ENCODE measurements at regions not wholly inside any gene's neighbourhood (a gene's known extent, or its start where the extent isn't known, plus 50 kb on each side); places are given as distances from the start of the nearest gene placed in this dataset.

GRCh38 chr6:133621751-133622150 lies 267.2 kb upstream of the TCF21 start:
- Histone ChIP-seq H3K14ac (ENCODE audit: insufficient read length) (no peak overlapping the region), H2BK12ac (ENCODE audit: low read depth, low read length) (no peak overlapping the region), H3K18ac (ENCODE audit: extremely low read depth, low read length) (no peak overlapping the region), H3K79me1 (ENCODE audit: low read depth, low read length) (no peaks in the 10 kb centered on the region), H2BK20ac (ENCODE audit: low read length) (no peak overlapping the region), H2AFZ (ENCODE audit: low read length) (no peak overlapping the region), H4K5ac (ENCODE audit: insufficient read length, low read depth, low read length) (no peak overlapping the region), H2BK120ac (replicated peaks; ENCODE audit: low read depth, low read length) (no peak overlapping the region), H3K23ac (ENCODE audit: insufficient read length) (no peak overlapping the region), H3K27ac (ENCODE audit: low read depth, low read length) (no peak overlapping the region), H3K9ac (replicated peaks in 1 of 4; ENCODE audit: extremely low read depth in 1 of 4, low read depth in 3 of 4, low read length in 3 of 4) (no peak overlapping the region), H3K79me2 (ENCODE audit: control insufficient read depth in 1 of 2, insufficient read depth in 2 of 2, low read length in 2 of 2) (no peaks in the 10 kb centered on the region), H2AK5ac (ENCODE audit: low read depth, low read length) (no peak overlapping the region), H4K91ac (replicated peaks; ENCODE audit: insufficient read length, low read length) (no peak overlapping the region), H2BK5ac (ENCODE audit: low read depth, low read length) (no peak overlapping the region), H2BK15ac (ENCODE audit: low read length) (no peak overlapping the region), H4K20me1 (replicated peaks in 1 of 2; ENCODE audit: control insufficient read depth in 1 of 2, insufficient read depth in 2 of 2, low read length in 2 of 2) (no peaks in the 10 kb centered on the region), H3K56ac (replicated peaks; ENCODE audit: insufficient read length, low read depth, low read length) (no peak overlapping the region), H3K23me2 (ENCODE audit: low read depth, low read length) (no peaks in the 10 kb centered on the region), H3K4me1 (replicated peaks in 1 of 4; ENCODE audit: control insufficient read depth in 3 of 4, insufficient read depth in 4 of 4, low read length in 3 of 4) (no peaks in the 10 kb centered on the region), H4K8ac (ENCODE audit: extremely low read depth, insufficient read depth, low read length) (no peak overlapping the region), H3K4ac (replicated peaks; ENCODE audit: insufficient read length, low read depth, low read length) (no peak overlapping the region), H3K27me3 (replicated peaks in 1 of 4; ENCODE audit: control insufficient read depth in 3 of 4, extremely low read depth in 1 of 4, insufficient read depth in 3 of 4, low read length in 3 of 4) (no peaks in the 10 kb centered on the region), H3K9me3 (ENCODE audit: insufficient read depth in 2 of 2, low read depth in 1 of 2, low read length in 1 of 2) (no peaks in the 10 kb centered on the region), H3K4me2 (ENCODE audit: insufficient read depth in 1 of 2, low read depth in 2 of 2, low read length in 2 of 2) (no peak overlapping the region), H3K36me3 (ENCODE audit: control insufficient read depth in 2 of 4, insufficient read depth in 4 of 4, low read length in 3 of 4) (no peaks in the 10 kb centered on the region), H3K4me3 (ENCODE audit: extremely low read depth in 1 of 4, insufficient read depth in 2 of 4, low read depth in 3 of 4, low read length in 4 of 4) (no peak overlapping the region)
- FAIRE-seq (no peak), DNase-seq (ENCODE audit: low read depth in 1 of 2, low spot score in 2 of 2) (no peak)
- ChIA-PET POLR2A (ENCODE audit: partially characterized antibody) (no interaction called here), CTCF (ENCODE audit: partially characterized antibody) (no interaction called here)
- TF ChIP-seq TCF12 (IDR thresholded peaks at IDR 0.05; ENCODE audit: low read depth, low read length) (no peak), SIX5 (IDR thresholded peaks at IDR 0.05; ENCODE audit: low read depth, low read length) (no peak), CTBP2 (IDR thresholded peaks at IDR 0.05; ENCODE audit: borderline replicate concordance, insufficient read depth, insufficient read length, low read length) (no peak), MAFK (IDR thresholded peaks at IDR 0.05; ENCODE audit: low read depth, low read length) (no peak), RXRA (IDR thresholded peaks at IDR 0.05; ENCODE audit: insufficient read depth, low read depth, low read length) (no peak), RNF2 (IDR thresholded peaks at IDR 0.05; ENCODE audit: borderline replicate concordance, low read depth, low read length, missing control alignments, poor library complexity, severe bottlenecking) (no peak), GABPA (IDR thresholded peaks at IDR 0.05; ENCODE audit: borderline replicate concordance, insufficient read depth, low read length) (no peak), YY1 (IDR thresholded peaks at IDR 0.05; ENCODE audit: low read depth, low read length) (no peak), RFX5 (IDR thresholded peaks at IDR 0.05; ENCODE audit: borderline replicate concordance, low read depth, low read length) (no peak), EP300 (IDR thresholded peaks at IDR 0.05; ENCODE audit: borderline replicate concordance in 1 of 2, low read depth in 2 of 2, low read length in 2 of 2) (no peak), CHD1 (IDR thresholded peaks at IDR 0.05; ENCODE audit: low read depth, low read length) (no peak), ASH2L (IDR thresholded peaks at IDR 0.05; ENCODE audit: low read length) (no peak), PHF8 (conservative IDR thresholded peaks at IDR 0.05; ENCODE audit: low read depth, low read length) (no peak), CBX5 (IDR thresholded peaks at IDR 0.05; ENCODE audit: low read depth, low read length) (no peak), POU5F1 (IDR thresholded peaks at IDR 0.05; ENCODE audit: low read depth, low read length) (no peak), JUN (IDR thresholded peaks at IDR 0.05; ENCODE audit: low read depth, low read length) (no peak)

Measured in H1 (cell line).